Epithelial cell of proximal tubule (primary cell): ENCODE measurements at regions not wholly inside any gene's neighbourhood (a gene's known extent, or its start where the extent isn't known, plus 50 kb on each side); places are given as distances from the start of the nearest gene placed in this dataset.
"Not testable (repeated sequence)": the region's sequence is repeated elsewhere in the genome, so short reads cannot be mapped to it uniquely, and the experiment has no call there.

Experiments used
- DNase-seq: peaks from one replicate; pipeline ENCODE4 v3.0.0-alpha.2; 2011; ENCODE audit warnings: low read depth
- H3K4me3 ChIP-seq: 2 replicates; pipeline ENCODE4 v1.5.1; 2011; ENCODE audit warnings: low read depth, mild to moderate bottlenecking, low read length
- CTCF ChIP-seq: conservative IDR thresholded peaks from 2 replicates; pipeline ENCODE4 v1.5.1; 2012; ENCODE audit warnings: low read depth, mild to moderate bottlenecking, low read length

GRCh38 chr20:33925867-33926266, 67.8 kb upstream of the RALY start:
- no peak for DNase-seq
- TF ChIP-seq CTCF: no peak
- H3K4me3 ChIP-seq: no peak overlapping the region

GRCh38 chr20:33926425-33926824, 67.3 kb upstream of the RALY start:
- TF ChIP-seq CTCF: no peak
- DNase-seq: no peak
- no peak overlapping the region for H3K4me3 ChIP-seq

- no peak overlapping the region for H3K4me3 ChIP-seq
- no peak for DNase-seq
- TF ChIP-seq CTCF: no peak
Observed at GRCh38 chr20:33927724-33928123, 66.0 kb upstream of the RALY start.

GRCh38 chr20:33929917-33930316, 63.8 kb upstream of the RALY start:
- DNase-seq: no peak
- H3K4me3 ChIP-seq: no peak overlapping the region
- TF ChIP-seq CTCF: no peak

- TF ChIP-seq CTCF: peak; percentile 67
- no peak for DNase-seq
- no peak overlapping the region for H3K4me3 ChIP-seq
Observed at GRCh38 chr20:33933469-33933909, 60.2 kb upstream of the RALY start.

- H3K4me3 ChIP-seq: no peak overlapping the region
- TF ChIP-seq CTCF: no peak
- no peak for DNase-seq
Observed at GRCh38 chr20:33936656-33937055, 57.1 kb upstream of the RALY start.

- DNase-seq: peak; percentile 33
- not testable (repeated sequence) for H3K4me3 ChIP-seq
Observed at GRCh38 chr20:33939031-33939430, 54.7 kb upstream of the RALY start.

GRCh38 chr20:33940666-33941065, 53.0 kb upstream of the RALY start:
- DNase-seq: no peak
- no peak for TF ChIP-seq CTCF

More at GRCh38 chr20:33940666-33941065, 53.0 kb upstream of the RALY start:
- no peak overlapping the region for H3K4me3 ChIP-seq
